GM12878 (cell line): ENCODE measurements at regions not wholly inside any gene's neighbourhood (a gene's known extent, or its start where the extent isn't known, plus 50 kb on each side); places are given as distances from the start of the nearest gene placed in this dataset.

Experiments
- CEBPB ChIP-seq, 2 experiments: fragments of 150-350 bp in 1 of 2; IDR thresholded peaks; 2 replicates each; pipeline ENCODE4 v1.6.1; 2012 to 2014; ENCODE audit warnings: low read depth in 2 of 2, low read length in 2 of 2, borderline replicate concordance in 1 of 2, inconsistent platforms in 1 of 2
- CHD1 ChIP-seq: IDR thresholded peaks from 2 replicates; pipeline ENCODE4 v1.6.1; 2012; ENCODE audit warnings: low read depth, low read length, improper control_type of control experiment
- CTCF ChIP-seq, 3 experiments: IDR thresholded peaks in 2 of 3; conservative IDR thresholded peaks in 1 of 3; 2 replicates each; pipeline ENCODE4 v1.5.1; 2011; ENCODE audit warnings: low read depth in 3 of 3, low read length in 3 of 3, mild to moderate bottlenecking in 3 of 3, control low read depth in 2 of 3, moderate library complexity in 2 of 3, inconsistent platforms in 1 of 3, mixed read lengths in 1 of 3; ENCODE audit not compliant: control insufficient read depth in 2 of 3, insufficient read depth in 1 of 3; ENCODE audit errors: extremely low read depth in 1 of 3
- ELK1 ChIP-seq: IDR thresholded peaks from 2 replicates; pipeline ENCODE4 v1.6.1; 2012; ENCODE audit warnings: low read depth, low read length, improper control_type of control experiment
- EP300 ChIP-seq, 2 experiments: fragments of 150-350 bp in 1 of 2; IDR thresholded peaks; 2 replicates each; pipeline ENCODE4 v1.6.1; 2011 to 2012; ENCODE audit warnings: low read depth in 2 of 2, low read length in 2 of 2, borderline replicate concordance in 1 of 2, improper control_type of control experiment in 1 of 2, inconsistent platforms in 1 of 2; ENCODE audit not compliant: control insufficient read depth in 1 of 2
- EZH2 ChIP-seq: IDR thresholded peaks from 2 replicates; pipeline ENCODE4 v1.6.1; 2012; ENCODE audit warnings: low read depth, mild to moderate bottlenecking, control low read depth, inconsistent platforms, low read length, borderline replicate concordance; ENCODE audit not compliant: control insufficient read depth
- MAX ChIP-seq: IDR thresholded peaks from 2 replicates; pipeline ENCODE4 v1.6.1; 2012; ENCODE audit warnings: low read depth, low read length, improper control_type of control experiment
- PAX8 ChIP-seq: fragments of 450-650 bp; IDR thresholded peaks from 2 replicates; pipeline ENCODE4 v1.6.1; 2017; ENCODE audit warnings: mild to moderate bottlenecking, moderate library complexity
- SMC3 ChIP-seq: IDR thresholded peaks from 2 replicates; pipeline ENCODE4 v1.6.1; 2011; ENCODE audit warnings: low read length, improper control_type of control experiment, borderline replicate concordance
- TAF1 ChIP-seq: IDR thresholded peaks from 2 replicates; pipeline ENCODE4 v1.6.1; 2011; ENCODE audit warnings: mild to moderate bottlenecking, low read depth, low read length, borderline replicate concordance
- TARDBP ChIP-seq: IDR thresholded peaks from 2 replicates; pipeline ENCODE4 v1.6.1; 2016; ENCODE audit warnings: borderline replicate concordance
- ZNF592 ChIP-seq: fragments of 450-650 bp; IDR thresholded peaks from 2 replicates; pipeline ENCODE4 v1.6.1; 2017; ENCODE audit warnings: mild to moderate bottlenecking, moderate library complexity

- TF ChIP-seq ZNF592 (no peak), TAF1 (no peak), ELK1 (no peak), CTCF (IDR thresholded peaks at IDR 0.05 in 2 of 3, conservative IDR thresholded peaks at IDR 0.05 in 1 of 3; ENCODE audit: control insufficient read depth in 2 of 3, extremely low read depth in 1 of 3, insufficient read depth in 1 of 3, low read depth in 3 of 3, low read length in 3 of 3) (no peak), PAX8 (no peak), EP300 (IDR thresholded peaks at IDR 0.05; ENCODE audit: borderline replicate concordance in 1 of 2, control insufficient read depth in 1 of 2, low read depth in 2 of 2, low read length in 2 of 2) (no peak), CEBPB (IDR thresholded peaks at IDR 0.05; ENCODE audit: borderline replicate concordance in 1 of 2, low read depth in 2 of 2, low read length in 2 of 2) (no peak), CHD1 (no peak), EZH2 (no peak), SMC3 (no peak), TARDBP (no peak), MAX (no peak)
Measured at GRCh38 chr10:76766682-76767081, 870.9 kb downstream of the KCNMA1 start.
